NOMO-1 treated with dmso at 0.1 percent for 144 hours (cell line): ENCODE measurements at regions not wholly inside any gene's neighbourhood (a gene's known extent, or its start where the extent isn't known, plus 50 kb on each side); places are given as distances from the start of the nearest gene placed in this dataset.
A peak's percentile ranks its signal among the peaks of the same experiment; 100 is the strongest.
"Not testable (repeated sequence)": the region's sequence is repeated elsewhere in the genome, so short reads cannot be mapped to it uniquely, and the experiment has no call there.

Source experiments
- DNase-seq: peaks from one replicate; lab custom pipeline; 2025; ENCODE audit not compliant: unreplicated experiment; lab: John Stamatoyannopoulos, UW

DNA sequence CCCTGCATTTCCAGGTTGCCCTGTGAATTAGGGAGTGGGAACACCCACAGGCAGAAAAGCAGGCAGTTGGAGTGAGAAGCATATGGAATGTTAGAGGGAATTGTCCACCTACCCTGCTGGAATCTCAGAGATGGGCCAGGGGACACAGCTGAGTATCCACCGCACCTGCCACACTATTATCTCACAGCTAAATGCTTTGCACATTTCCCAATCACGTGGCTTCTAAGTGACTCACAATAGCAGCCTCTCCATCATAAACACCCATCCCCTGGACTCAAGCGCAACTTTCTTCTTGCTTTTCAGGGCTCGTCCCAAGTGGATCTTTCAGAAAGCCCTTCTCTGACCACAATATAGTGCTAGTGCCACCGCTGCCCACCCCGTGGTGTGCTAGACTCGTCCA is 389.0 kb upstream of the LMCD1 start:
- DNase-seq: no peak

DNA sequence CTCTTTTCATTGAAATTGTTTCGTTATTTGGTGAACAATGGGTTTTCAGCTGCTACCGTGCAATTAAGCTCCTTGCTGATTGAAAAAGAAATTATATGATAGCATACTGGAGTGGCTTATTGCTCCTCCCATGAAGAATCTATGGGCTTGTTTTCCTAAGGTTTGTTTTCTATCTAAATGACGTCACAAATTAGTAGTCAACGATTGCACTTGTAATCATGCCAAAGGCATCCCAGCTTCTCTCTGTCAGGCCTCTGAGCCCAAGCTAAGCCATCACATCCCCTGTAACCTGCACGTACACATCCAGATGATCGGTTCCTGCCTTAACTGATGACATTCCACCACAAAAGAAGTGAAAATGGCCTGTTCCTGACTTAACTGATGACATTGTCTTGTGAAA is 388.0 kb upstream of the LMCD1 start:
- no peak for DNase-seq

DNA sequence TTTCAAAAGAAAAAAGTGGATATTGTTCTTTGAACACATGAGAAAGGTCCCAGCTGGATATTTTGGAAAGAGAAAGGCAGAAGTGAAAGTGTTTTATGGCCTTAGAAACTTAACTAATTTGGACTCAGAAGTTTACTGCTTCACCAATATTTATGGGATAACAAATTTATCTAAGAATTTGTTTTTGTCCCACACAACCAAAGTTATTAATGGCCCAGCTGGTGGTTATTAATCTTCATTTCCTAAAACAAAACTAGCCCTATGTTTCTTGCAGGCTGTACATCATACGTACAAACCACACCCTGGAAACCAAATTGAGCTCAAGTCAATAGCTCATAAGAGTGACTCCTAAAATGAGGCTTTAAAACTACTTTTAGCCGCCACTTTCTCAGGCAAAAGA is 372.9 kb upstream of the LMCD1 start:
- no peak for DNase-seq

DNA sequence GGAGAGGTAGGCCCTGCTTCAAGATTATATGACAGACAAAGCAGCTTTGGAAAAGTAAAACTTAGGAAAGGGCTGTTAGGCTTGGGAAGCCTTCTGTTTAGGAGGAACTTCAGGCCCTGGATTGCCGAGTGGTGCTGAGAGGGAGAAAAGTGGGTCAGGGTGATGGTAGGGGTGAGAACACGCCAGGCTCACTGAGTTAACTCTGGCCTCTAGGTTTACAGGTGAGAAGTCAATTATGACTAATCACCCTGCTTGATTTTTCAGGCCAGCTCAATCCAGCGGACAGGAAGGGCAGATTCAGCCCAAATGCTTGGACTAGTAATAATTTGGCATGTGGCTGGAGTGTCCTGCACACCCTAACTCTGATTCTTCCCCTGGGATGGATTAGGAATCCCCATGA is 365.1 kb upstream of the LMCD1 start:
- DNase-seq: no peak

DNA sequence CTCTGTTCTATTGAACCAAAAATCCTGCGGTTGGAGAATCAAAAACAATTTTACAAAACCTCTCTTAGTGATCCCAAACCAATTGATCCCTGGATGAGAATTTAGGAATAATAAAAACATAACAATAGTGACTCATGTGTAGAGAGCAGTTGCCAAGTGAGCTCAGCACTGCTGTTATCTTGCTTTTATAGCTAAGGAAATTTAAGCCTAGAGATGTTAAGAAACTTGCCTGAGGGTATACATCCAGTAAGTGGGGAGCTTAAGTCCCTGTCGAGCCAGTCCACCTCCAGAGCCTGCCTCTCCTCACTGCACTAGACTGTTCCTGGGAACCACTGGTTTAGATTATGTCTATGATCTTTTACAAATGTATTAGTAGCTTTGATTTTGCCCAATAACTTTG is 358.4 kb upstream of the LMCD1 start:
- no peak for DNase-seq

DNA sequence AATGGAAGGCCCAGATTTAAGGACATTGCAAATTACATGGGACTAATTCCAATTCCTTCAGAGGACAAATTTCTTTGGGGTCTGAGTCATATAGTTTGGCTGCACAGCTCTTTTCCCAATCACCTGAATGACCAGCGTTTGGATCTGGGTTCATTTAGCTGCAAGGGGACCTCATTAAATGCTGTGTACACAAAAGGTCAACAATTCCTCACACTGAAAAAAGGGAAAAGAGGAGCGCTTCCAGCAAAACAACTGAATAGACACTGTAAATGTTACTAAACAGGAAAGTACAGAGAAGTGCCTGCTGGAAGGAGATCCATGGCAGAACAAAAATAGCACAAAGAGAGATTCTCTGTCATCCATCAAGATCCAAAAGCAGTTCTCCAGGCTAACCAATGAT is 356.0 kb upstream of the LMCD1 start:
- no peak for DNase-seq

DNA sequence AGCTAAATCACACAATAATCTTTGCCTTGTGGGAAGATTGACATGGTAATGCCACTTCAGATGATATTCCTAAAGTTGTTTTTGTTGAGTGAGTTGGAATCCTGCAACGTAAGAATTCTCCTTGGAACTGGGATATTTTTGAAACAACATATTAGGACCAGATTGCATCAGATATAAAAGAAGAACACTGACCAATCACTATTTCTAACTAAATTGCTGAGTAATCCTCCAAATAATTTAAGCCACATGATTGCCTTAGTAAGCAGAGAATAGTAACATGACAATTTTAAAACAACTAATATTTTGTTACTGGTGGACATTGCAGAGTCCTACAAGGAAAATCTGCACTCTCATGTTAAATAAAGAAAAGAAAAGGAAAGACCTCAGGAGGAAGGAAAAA is 353.9 kb upstream of the LMCD1 start:
- no peak for DNase-seq

DNA sequence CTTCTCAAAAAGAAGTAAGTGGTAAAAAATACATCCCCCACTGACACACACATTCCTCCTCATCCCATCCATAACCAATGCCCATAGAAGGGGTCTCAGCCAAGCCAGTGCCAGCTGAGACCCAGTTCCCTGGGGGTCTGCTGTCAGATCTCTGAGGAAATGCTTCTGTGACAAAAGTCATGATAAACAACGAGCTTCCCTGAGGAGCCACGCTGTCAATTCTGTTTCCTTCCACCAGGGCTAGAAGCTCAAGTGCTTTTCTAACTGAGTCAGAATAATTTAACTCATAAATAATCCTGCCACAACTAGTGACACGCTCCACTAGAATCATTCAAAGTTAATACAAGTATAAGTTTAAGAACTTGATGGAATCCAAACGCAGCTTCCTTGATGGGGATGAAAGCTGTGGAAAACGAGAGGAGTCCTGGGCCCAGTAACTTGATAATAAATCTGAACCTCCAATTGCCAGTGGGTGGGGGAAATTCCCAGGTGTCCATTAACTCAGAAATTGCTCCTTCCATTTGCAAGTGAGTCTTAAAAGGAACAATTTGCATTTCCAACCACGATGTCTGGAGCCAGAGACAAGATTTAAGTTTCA is 348.7 kb upstream of the LMCD1 start:
- no peak for DNase-seq

DNA sequence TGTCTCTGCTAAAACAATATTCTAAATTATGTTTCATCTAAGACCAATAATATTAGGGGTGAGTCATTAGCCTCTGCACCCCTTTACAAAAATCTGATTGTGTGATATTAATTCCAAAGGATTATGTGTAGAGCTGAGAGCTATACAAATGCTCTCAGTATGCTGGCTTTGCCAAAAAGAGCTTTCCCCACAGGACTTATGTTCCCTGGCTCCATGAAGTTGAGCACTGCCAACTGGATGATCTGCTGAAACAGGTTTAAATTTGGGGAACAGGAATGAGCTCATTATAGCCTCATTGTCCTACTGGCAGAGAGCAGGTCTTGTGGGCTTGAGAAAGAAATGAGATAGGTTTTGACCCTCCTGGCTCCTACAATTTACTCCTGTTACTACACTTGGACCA is 347.8 kb upstream of the LMCD1 start:
- DNase-seq: no peak

DNA sequence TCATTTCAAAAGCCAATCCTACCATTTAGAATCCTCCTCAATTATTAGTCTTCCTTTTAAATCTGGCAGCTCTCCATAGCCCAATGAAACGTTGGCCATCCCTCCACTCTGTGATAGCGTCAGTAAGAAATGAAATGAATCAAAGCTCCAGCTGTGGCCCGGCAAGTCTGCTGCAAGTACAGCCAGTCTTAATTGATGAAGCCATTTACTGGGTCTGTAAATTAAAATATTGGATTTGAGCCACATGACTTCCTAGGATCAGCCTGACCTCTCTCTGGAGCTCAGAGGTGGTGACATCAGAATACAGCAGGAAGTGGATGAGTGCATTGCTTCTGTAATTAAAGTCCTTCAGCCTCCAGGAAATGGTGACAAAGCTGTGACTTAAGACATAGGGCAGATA is 347.0 kb upstream of the LMCD1 start:
- DNase-seq: no peak

- DNase-seq: no peak
Measured at GRCh38 chr3:8156138-8156537, 345.5 kb upstream of the LMCD1 start.

DNA sequence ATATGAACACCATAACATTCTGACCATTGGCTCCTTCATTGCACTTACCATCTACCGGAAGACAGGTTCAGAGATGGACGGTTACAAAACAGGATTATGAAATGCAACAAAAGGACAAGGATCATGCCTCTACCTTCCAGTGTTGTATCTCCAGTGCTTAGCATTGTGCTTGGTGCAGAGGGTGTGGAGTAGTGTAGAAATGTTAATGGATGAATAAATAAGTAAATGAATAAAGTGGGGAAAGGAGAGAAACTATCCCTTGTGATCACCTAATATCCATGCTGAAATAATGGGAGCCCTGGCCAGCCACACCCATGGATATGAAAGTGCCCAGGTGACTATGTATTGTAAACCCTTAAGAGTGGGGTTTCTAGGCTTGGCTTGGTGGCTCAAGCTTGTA is 344.8 kb upstream of the LMCD1 start:
- no peak for DNase-seq

- DNase-seq: no peak
Measured at GRCh38 chr3:8157640-8158039, 344.0 kb upstream of the LMCD1 start.

- DNase-seq: no peak
Measured at GRCh38 chr3:8164145-8164544, 337.5 kb upstream of the LMCD1 start.

DNA sequence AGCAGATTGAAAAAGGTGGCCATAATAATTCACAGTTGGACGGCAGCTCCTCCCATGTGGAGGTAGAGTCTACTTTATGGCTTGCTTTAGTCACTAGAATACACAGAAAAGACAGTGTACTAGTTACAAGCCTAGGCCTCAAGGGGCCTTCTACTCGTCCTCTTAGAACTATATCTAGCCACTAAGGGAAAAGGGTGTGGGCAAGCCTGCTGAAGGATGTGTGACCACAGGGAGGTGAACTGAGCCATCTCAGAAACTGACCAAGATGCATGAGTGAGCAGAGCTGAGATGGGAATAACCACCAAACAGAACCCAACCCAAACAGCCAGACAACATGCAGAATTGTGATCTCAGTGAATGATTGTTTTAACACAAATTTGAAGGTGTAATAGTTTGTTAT is 335.6 kb upstream of the LMCD1 start:
- DNase-seq: no peak

DNA sequence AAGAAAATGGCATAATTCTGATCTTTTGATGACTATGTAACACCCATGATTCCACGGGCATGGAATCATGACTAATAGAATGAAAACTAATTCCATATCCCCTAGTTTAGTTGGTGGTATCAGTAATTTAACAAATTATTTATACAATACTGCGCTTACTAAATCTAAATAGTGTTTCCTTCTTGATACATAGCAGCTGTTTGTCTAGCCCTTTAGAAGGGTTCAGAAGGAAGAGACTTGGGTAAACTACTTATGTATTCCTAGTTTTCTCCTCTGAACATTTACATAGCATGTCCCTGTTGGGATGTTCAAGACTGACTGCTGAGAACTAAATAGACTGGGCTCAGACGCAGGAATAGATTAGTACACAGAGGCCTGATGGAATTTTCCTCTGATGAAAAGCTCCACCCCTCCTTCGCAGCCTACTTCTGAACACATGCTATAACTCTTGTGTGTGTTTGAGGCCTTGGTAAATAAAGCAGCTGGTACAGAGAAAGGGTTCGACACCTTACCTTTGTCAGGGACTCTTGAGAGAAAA is 330.6 kb upstream of the LMCD1 start:
- DNase-seq: no peak

DNA sequence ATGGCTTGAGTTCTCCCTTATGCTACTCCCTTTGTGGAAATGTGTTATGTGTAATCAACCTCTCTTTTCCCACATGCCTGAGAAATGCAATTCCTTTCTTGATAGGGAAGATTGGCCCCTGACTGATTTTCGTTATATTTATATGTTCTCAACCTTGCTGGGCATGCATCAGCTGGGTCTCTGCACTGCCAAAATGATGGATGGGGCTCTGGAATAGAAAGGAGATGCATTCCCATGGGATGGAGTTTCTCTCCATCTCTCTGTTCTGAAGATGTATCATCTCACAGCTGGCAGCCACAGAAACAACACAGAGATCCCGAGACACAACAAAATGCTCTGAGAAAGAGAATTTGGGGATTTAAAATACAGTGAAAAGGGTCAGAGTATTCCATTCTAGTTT is 327.7 kb upstream of the LMCD1 start:
- DNase-seq: no peak

GRCh38 chr3:8176759-8177483 is 324.7 kb upstream of the LMCD1 start:
- DNase-seq: not testable (repeated sequence)

DNA sequence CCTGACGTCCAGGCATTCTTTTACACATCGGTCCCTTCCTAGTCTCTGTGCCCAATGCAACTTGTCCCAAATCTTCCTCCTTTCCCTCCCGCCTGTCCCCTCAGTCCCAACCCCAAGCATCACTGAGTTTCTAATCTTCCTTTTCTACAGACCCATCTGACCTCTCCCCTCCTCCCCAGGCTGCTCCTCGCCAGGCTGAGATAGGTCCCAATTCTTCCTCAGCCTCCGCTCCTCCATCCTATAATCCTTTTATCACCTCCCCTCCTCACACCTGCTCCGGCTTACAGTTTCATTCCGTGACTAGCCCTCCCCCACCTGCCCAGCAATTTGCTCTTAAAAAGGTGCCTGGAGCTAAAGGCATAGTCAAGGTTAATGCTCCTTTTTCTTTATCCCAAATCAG is 323.1 kb upstream of the LMCD1 start:
- not testable (repeated sequence) for DNase-seq

- no peak for DNase-seq
Measured at GRCh38 chr3:8182904-8183303, 318.7 kb upstream of the LMCD1 start.

DNA sequence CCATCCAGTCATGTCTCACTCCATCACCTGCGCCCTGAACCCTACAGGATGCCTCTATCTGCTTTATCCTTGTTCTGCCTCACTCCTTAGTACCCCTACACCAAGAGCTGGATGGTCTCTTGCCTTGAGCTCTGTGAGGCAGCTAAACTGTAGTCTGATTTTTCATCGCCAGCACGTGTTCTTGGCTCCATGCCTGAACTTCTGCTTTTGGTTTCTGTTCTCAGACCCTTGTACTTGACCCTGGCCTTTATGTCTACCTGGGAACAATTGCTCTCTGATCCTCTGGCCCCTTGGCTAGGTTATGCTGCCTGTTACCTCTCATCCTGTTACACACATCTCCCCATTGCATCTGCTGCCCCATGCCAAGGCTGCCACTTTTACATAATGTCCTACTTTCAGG is 318.0 kb upstream of the LMCD1 start:
- DNase-seq: peak; percentile 11

GRCh38 chr3:8186213-8186612 is 315.4 kb upstream of the LMCD1 start:
- no peak for DNase-seq

GRCh38 chr3:8187996-8188395 is 313.6 kb upstream of the LMCD1 start:
- no peak for DNase-seq
